HCEC 1CT (cell line): ENCODE measurements at regions not wholly inside any gene's neighbourhood (a gene's known extent, or its start where the extent isn't known, plus 50 kb on each side); places are given as distances from the start of the nearest gene placed in this dataset.
A peak's percentile ranks its signal among the peaks of the same experiment; 100 is the strongest.

Experiments
- DNase-seq: peaks from one replicate; pipeline ENCODE4 v3.0.0-alpha.2; 2017

DNA sequence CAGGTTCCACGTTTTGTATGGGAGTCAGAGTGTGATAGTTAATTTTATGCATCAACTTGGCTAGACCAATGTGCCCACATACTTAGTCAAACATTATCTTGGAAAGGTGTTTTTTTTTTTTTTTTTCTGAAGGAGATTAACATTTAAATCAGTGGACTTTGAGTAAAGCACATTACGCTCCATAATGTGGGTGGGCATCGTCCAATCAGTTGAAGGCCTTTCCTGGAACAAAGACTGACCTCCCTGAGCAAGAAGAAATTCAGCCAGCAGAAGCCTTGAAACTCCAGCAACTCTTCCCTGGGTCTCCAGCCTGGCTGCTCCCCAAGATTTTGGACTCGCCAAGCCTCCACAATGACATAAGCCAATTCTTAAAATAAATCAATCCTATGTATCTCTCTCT is 711.4 kb downstream of the MTRR start:
- no peak for DNase-seq

- DNase-seq, result no peak
These were observed 712.1 kb downstream of the MTRR start for GRCh38 chr5:8581047-8581446.

GRCh38 chr5:8585230-8586018 is 716.5 kb downstream of the MTRR start:
- no peak for DNase-seq

DNA sequence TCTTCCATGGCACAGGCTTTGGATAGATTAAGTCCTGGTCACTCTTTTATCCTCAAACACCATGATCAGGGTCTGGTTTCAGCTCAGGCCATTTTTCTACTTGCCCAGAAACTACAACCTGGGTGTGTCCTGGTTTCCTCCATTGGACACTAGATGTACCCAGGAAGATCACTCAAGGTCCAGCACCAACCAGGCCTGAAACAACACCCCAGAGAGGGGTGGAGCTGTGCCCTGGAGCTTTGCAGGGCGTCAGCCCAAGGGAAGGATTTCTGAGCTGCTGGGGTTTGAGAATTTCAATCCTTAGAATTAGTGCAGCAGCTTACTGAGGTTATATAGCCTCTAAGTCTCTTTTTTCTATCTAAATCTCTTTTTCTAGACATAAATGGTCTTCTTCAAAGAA is 722.0 kb downstream of the MTRR start:
- DNase-seq, result no peak

DNA sequence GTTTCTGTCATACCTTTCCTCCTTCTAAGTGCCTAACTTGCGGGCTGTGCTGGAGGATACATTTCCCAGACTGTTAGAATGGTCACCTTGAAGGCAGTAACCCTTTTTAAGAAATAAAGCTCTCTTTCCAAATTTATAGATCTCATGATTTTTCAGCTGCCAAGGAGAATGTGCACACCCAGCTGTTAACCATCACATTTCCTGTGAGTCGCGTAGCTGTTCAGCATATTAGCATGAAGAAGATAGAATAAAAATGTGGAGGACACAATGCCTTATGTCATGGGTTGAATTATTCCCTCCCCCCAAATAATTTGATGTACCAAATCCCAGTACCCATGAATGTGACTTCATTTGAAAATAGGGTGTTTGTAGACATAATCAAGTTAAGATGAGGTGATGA is 729.4 kb downstream of the MTRR start:
- DNase-seq, result no peak

- DNase-seq, result no peak
These were observed 730.0 kb downstream of the MTRR start for GRCh38 chr5:8598996-8599395.

- no peak for DNase-seq
These were observed 731.9 kb downstream of the MTRR start for GRCh38 chr5:8600843-8601242.

- DNase-seq, result no peak
These were observed 732.9 kb downstream of the MTRR start for GRCh38 chr5:8601831-8602354.

- no peak for DNase-seq
These were observed 737.3 kb downstream of the MTRR start for GRCh38 chr5:8606231-8606630.

- DNase-seq, result no peak
These were observed 742.1 kb downstream of the MTRR start for GRCh38 chr5:8611067-8611466.

DNA sequence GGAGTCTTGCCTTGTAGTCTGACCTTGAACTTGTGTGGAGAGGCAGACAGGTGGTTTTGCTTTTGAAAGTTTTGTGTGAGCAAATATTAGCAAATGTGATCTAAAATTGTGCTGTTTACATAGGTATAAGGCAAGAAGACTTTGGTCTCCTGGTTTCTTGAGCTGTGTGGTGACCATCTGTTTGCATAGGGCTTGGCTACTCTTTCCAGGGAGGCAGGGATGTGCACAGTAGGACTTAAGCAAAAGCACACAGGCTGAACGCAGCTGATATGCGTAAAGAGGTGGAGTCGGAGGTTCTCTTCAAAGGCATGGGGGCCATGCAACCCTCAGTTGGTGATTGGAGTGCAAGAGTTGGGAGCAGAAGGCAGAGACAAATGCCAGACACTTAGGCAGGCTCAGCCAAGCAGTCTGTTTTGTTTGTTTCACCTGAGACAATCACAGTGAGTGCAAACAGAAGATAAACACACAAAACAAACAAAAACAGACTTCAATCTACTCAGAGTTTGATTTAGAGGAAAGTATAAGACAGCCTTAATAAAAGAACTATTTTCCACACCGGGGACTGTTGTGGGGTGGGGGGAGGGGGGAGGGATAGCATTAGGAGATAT is 744.2 kb downstream of the MTRR start:
- DNase-seq, result no peak

- DNase-seq, result peak; percentile 8
These were observed 746.4 kb downstream of the MTRR start for GRCh38 chr5:8615142-8615858.

GRCh38 chr5:8628521-8628920 is 759.6 kb downstream of the MTRR start:
- no peak for DNase-seq

GRCh38 chr5:8633259-8633658 is 764.3 kb downstream of the MTRR start:
- no peak for DNase-seq

DNA sequence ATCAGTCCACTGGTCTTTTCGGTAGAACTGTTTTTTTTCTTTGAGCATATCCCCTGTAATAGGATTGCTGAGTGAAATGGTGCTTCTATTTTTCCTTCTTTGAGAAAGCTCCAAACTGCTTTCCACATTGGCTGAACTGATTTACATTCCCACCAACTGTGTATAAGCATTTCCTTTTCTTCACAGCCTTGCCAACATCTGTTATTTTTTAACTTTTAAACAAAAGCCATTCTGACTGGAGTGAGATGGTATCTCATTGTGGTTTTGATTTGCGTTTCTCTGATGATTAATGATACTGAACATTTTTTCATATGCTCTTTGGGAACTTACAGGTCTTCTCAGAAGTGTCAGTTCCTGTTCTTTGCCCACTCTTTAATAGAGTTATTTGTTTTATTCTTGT is 764.7 kb downstream of the MTRR start:
- peak; percentile 2 for DNase-seq

- no peak for DNase-seq
These were observed 765.3 kb downstream of the MTRR start for GRCh38 chr5:8634219-8634618.

GRCh38 chr5:8641786-8642505 is 773.0 kb downstream of the MTRR start:
- no peak for DNase-seq

DNA sequence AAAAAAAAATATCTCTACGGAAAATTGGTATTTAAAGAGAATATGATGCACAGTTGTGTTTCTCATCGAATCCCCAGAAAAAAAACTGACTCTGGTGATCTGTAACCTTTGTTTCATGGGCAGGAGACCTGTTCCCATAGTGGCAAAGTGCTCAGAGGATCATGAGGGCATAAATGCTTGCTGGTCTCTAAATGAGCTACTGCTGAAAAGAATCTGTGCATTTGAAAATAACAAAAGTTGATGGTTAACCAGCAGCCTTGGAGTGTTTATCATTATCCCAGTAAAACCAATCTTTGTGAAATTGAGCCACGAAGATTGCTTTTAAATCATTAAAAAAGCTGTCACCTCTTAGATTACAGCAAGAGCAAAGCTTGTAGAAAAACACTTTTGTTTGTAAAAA is 775.4 kb downstream of the MTRR start:
- DNase-seq, result no peak

- DNase-seq, result no peak
These were observed 778.2 kb downstream of the MTRR start for GRCh38 chr5:8647111-8647510.

GRCh38 chr5:8650186-8650585 is 781.2 kb downstream of the MTRR start:
- peak; percentile 18 for DNase-seq

DNA sequence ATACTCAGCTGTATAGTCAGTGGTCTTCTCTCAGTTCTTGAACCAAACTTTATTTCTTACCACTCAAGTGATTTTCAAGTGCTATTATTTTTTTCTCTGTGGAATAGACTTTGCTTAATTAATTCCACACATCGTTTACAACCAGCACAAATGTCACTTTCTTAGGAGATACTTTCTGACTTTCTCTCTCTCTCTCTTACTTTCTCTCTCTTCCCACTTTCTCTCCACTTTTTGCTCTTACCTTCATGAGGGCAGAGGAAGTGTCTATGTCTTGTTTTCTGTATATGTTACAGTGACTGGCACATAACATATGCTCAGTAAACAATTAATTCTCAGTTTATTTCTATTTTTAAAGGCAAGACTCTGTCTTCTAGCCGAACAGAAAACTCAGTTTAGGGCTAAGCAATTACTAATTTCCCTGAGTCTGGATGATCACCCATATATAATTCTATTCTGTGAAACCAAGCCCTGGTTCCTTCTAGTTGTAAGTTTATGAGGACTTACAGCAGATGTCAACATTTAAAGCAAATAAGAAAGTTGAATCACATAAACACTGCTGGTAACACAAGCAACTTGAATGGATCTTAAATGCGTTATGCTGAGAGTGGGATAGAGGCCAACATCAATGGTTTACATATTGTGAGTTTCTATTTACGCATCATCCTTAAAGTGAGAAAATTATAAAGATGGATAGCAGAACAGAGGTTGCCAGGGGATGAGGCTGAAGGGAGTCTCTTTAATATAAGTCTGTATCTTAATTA is 791.4 kb downstream of the MTRR start:
- DNase-seq, result no peak

GRCh38 chr5:8663374-8663773 is 794.4 kb downstream of the MTRR start:
- DNase-seq, result no peak
